OCI-LY7 (cell line): ENCODE measurements at regions not wholly inside any gene's neighbourhood (a gene's known extent, or its start where the extent isn't known, plus 50 kb on each side); places are given as distances from the start of the nearest gene placed in this dataset.
"Not testable (repeated sequence)": the region's sequence is repeated elsewhere in the genome, so short reads cannot be mapped to it uniquely, and the experiment has no call there.

Experiments
- EZH2phosphoT487 ChIP-seq: fragments of 200-600 bp; sonication (generic); IDR thresholded peaks from 2 replicates; pipeline ENCODE4 v1.6.1; 2018; ENCODE audit warnings: low read depth, borderline replicate concordance, mild to moderate bottlenecking, mixed run types, antibody characterized with exemption, low read length, moderate library complexity, mixed read lengths
- TF ChIP-seq, protein P1 (sequence below): fragments of 200-600 bp; sonication (generic); conservative IDR thresholded peaks from 2 replicates; pipeline ENCODE4 v1.5.1; 2014; ENCODE audit warnings: mild to moderate bottlenecking, antibody characterized with exemption, low read length, moderate library complexity, mixed read lengths

DNA sequence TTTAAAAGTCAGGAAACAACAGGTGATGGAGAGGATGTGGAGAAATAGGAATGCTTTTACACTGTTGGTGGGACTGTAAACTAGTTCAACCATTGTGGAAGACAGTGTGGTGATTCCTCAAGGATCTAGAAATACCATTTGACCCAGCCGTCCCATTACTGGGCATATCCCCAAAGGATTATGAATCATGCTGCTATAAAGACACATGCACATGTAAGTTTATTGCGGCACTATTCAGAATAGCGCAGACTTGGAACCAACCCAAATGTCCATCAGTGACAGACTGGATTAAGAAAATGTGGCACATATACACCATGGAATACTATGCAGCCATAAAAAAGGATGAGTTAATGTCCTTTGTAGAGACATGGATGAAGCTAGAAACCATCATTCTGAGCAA lies 359.8 kb upstream of the CCDC179 start:
- TF ChIP-seq, protein P1, sequence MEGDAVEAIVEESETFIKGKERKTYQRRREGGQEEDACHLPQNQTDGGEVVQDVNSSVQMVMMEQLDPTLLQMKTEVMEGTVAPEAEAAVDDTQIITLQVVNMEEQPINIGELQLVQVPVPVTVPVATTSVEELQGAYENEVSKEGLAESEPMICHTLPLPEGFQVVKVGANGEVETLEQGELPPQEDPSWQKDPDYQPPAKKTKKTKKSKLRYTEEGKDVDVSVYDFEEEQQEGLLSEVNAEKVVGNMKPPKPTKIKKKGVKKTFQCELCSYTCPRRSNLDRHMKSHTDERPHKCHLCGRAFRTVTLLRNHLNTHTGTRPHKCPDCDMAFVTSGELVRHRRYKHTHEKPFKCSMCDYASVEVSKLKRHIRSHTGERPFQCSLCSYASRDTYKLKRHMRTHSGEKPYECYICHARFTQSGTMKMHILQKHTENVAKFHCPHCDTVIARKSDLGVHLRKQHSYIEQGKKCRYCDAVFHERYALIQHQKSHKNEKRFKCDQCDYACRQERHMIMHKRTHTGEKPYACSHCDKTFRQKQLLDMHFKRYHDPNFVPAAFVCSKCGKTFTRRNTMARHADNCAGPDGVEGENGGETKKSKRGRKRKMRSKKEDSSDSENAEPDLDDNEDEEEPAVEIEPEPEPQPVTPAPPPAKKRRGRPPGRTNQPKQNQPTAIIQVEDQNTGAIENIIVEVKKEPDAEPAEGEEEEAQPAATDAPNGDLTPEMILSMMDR: not testable (repeated sequence)
- TF ChIP-seq EZH2phosphoT487: not testable (repeated sequence)
